CD4-positive, CD25-positive, alpha-beta regulatory T cell (primary cell): ENCODE measurements at regions not wholly inside any gene's neighbourhood (a gene's known extent, or its start where the extent isn't known, plus 50 kb on each side); places are given as distances from the start of the nearest gene placed in this dataset.
A peak's percentile ranks its signal among the peaks of the same experiment; 100 is the strongest.

Experiments
- ATAC-seq, 2 donors: fragments of 150-1000 bp; cut with Tn5 transposase; one replicate each; pipeline ENCODE4 v1.10.0; 2021; ENCODE audit warnings: low read depth in 2 of 2, moderate number of reproducible peaks in 2 of 2, moderate library complexity in 1 of 2
- DNase-seq, 3 donors: peaks; one replicate each; pipeline versions ENCODE4 v3.0.0 to v3.0.0-alpha.2; 2012 to 2022; ENCODE audit warnings: mixed read lengths in 1 of 3
- H3K27ac ChIP-seq: one replicate; pipeline ENCODE4 v1.7.0; 2013; ENCODE audit warnings: mild to moderate bottlenecking, low read length; ENCODE audit not compliant: insufficient read depth, poor library complexity, severe bottlenecking
- H3K27me3 ChIP-seq: one replicate; pipeline ENCODE4 v1.7.0; 2013; ENCODE audit warnings: low read length; ENCODE audit not compliant: control insufficient read depth, insufficient read depth
- H3K36me3 ChIP-seq: one replicate; pipeline ENCODE4 v1.7.0; 2013; ENCODE audit warnings: mild to moderate bottlenecking, low read length, moderate library complexity; ENCODE audit not compliant: control insufficient read depth, insufficient read depth
- H3K4me1 ChIP-seq: 2 replicates; pipeline ENCODE4 v1.7.0; 2013; ENCODE audit warnings: mild to moderate bottlenecking, low read length; ENCODE audit not compliant: insufficient read depth, control insufficient read depth, poor library complexity, severe bottlenecking
- H3K4me3 ChIP-seq: one replicate; pipeline ENCODE4 v1.7.0; 2013; ENCODE audit warnings: low read depth, mild to moderate bottlenecking, low read length, moderate library complexity
- H3K9me3 ChIP-seq, 2 experiments: 1 replicate in 1 of 2; 2 replicates in 1 of 2; pipeline ENCODE4 v1.7.0; 2013; ENCODE audit warnings: low read length in 2 of 2, mild to moderate bottlenecking in 1 of 2, moderate library complexity in 1 of 2; ENCODE audit not compliant: control insufficient read depth in 2 of 2
- H3K27ac Mint-ChIP-seq, 3 donors: one replicate each; pipeline ENCODE4 v1.8.0; 2020 to 2022; ENCODE audit warnings: mild to moderate bottlenecking in 3 of 3, mixed read lengths in 3 of 3, moderate library complexity in 2 of 3
- H3K27me3 Mint-ChIP-seq: one replicate; pipeline ENCODE4 v1.8.0; 2022; ENCODE audit warnings: mild to moderate bottlenecking, mixed read lengths
- H3K36me3 Mint-ChIP-seq: one replicate; pipeline ENCODE4 v1.8.0; 2020; ENCODE audit warnings: mixed read lengths
- H3K4me1 Mint-ChIP-seq, 4 donors: one replicate each; pipeline ENCODE4 v1.8.0; 2020 to 2022; ENCODE audit warnings: mixed read lengths in 4 of 4, mild to moderate bottlenecking in 1 of 4
- H3K4me3 Mint-ChIP-seq, 4 donors: one replicate each; pipeline ENCODE4 v1.8.0; 2020 to 2022; ENCODE audit warnings: mild to moderate bottlenecking in 4 of 4, mixed read lengths in 4 of 4, moderate library complexity in 3 of 4
- H3K9me3 Mint-ChIP-seq, 7 donors: one replicate each; pipeline ENCODE4 v1.8.0; 2020 to 2022; ENCODE audit warnings: mixed read lengths in 7 of 7, mild to moderate bottlenecking in 3 of 7, moderate library complexity in 2 of 7

DNA sequence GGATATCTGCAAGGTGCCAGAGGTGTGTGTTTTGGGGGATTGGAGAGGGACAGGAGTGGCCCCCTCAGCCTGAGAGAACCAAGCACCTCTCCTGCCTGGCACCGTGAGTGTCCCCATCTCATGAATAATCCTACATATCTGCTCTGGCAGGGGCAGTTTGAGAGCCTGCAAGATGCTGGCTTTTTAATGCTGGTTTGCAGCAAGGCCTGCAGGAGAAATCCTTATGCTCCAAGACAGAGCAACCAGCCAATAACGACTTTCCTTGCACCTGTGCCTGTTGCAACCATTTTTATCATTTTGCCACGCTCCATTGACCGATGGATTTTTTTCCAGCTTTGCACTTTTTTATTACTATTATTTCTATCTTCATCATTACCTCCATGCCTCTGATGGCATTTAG lies 259.4 kb upstream of the SKOR2 start:
- DNase-seq = no peak
- Mint-ChIP-seq H3K36me3 (no peaks in the 10 kb centered on the region), H3K27ac (no peak overlapping the region), H3K4me1 (no peaks in the 10 kb centered on the region), H3K4me3 (no peak overlapping the region), H3K9me3 (peaks cover 0 to 4% (median 0%) of the 10 kb centered on the region in 7 donors), H3K27me3 (no peaks in the 10 kb centered on the region)
- Histone ChIP-seq H3K27ac (no peak overlapping the region), H3K36me3 (no peaks in the 10 kb centered on the region), H3K4me3 (no peak overlapping the region), H3K9me3 (no peaks in the 10 kb centered on the region), H3K4me1 (no peaks in the 10 kb centered on the region), H3K27me3 (no peaks in the 10 kb centered on the region)
- no peak for ATAC-seq

DNA sequence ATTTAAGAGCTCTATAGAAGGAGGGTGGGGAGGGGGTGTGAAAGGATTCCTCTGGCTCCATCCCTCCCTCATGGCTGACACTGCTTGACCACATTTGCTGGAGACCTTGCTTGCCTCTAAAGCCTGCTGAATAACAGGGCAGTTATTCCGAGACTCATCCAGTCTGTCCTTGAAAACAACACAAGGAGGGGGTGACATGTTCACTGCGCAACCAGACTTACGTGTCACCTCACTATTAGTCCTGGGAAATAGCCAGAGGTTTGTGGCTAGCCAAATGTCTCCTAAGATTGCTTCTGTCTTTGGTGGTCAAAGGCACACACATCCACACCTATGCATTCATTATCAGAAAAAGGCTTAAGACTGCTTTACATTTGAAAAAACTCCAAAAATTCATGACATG lies 256.2 kb upstream of the SKOR2 start:
- Mint-ChIP-seq H3K9me3 (peaks cover 0 to 4% (median 0%) of the 10 kb centered on the region in 7 donors), H3K36me3 (no peaks in the 10 kb centered on the region), H3K27me3 (no peaks in the 10 kb centered on the region), H3K4me3 (no peak overlapping the region), H3K4me1 (no peaks in the 10 kb centered on the region), H3K27ac (no peak overlapping the region)
- H3K27ac ChIP-seq = no peak overlapping the region
- no peaks in the 10 kb centered on the region for H3K36me3 ChIP-seq
- ATAC-seq = no peak
- H3K4me3 ChIP-seq = no peak overlapping the region
- no peaks in the 10 kb centered on the region for H3K9me3 ChIP-seq
- H3K4me1 ChIP-seq = no peaks in the 10 kb centered on the region
- H3K27me3 ChIP-seq = no peaks in the 10 kb centered on the region
- no peak for DNase-seq

GRCh38 chr18:47506897-47507296 lies 255.4 kb upstream of the SKOR2 start:
- peak overlapping the region in 1 of 4 donors; percentile 55 for H3K4me3 Mint-ChIP-seq
- Histone ChIP-seq H3K27ac (no peak overlapping the region), H3K27me3 (no peaks in the 10 kb centered on the region), H3K9me3 (no peaks in the 10 kb centered on the region), H3K4me1 (no peaks in the 10 kb centered on the region), H3K36me3 (no peaks in the 10 kb centered on the region), H3K4me3 (no peak overlapping the region)
- no peaks in the 10 kb centered on the region for H3K36me3 Mint-ChIP-seq
- H3K27me3 Mint-ChIP-seq = no peaks in the 10 kb centered on the region
- H3K27ac Mint-ChIP-seq = no peak overlapping the region
- no peaks in the 10 kb centered on the region for H3K4me1 Mint-ChIP-seq
- DNase-seq (no peak), ATAC-seq (no peak)
- peaks cover 0 to 4% (median 0%) of the 10 kb centered on the region in 7 donors for H3K9me3 Mint-ChIP-seq

DNA sequence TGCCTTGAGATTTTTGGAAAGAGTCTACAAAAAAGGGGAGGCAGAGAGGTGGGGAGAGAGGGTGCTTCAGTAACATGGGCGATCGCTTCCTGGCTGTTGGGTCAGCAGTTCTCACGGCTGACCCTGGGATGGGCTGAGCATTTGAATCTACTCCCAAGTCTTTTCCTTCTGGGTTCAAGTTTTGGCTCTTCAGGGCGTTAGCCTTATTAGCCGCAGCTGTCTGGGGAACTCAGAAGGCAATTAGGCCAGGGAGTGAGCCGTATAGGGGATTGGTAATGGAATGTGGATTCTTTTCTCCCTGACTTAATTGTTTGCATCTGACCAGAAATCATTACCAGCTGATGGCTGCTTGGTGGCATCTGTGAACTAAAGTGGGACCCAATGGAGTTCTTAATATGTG lies 250.5 kb upstream of the SKOR2 start:
- H3K4me3 ChIP-seq = no peak overlapping the region
- H3K27ac Mint-ChIP-seq = no peak overlapping the region
- peaks cover 0 to 5% (median 0%) of the 10 kb centered on the region in 7 donors for H3K9me3 Mint-ChIP-seq
- no peak for DNase-seq
- no peak overlapping the region for H3K4me3 Mint-ChIP-seq
- no peaks in the 10 kb centered on the region for H3K9me3 ChIP-seq
- no peak overlapping the region for H3K27ac ChIP-seq
- no peaks in the 10 kb centered on the region for H3K36me3 ChIP-seq
- no peaks in the 10 kb centered on the region for H3K4me1 Mint-ChIP-seq
- no peaks in the 10 kb centered on the region for H3K36me3 Mint-ChIP-seq
- no peaks in the 10 kb centered on the region for H3K4me1 ChIP-seq
- H3K27me3 Mint-ChIP-seq = no peaks in the 10 kb centered on the region
- no peaks in the 10 kb centered on the region for H3K27me3 ChIP-seq
- ATAC-seq = no peak

DNA sequence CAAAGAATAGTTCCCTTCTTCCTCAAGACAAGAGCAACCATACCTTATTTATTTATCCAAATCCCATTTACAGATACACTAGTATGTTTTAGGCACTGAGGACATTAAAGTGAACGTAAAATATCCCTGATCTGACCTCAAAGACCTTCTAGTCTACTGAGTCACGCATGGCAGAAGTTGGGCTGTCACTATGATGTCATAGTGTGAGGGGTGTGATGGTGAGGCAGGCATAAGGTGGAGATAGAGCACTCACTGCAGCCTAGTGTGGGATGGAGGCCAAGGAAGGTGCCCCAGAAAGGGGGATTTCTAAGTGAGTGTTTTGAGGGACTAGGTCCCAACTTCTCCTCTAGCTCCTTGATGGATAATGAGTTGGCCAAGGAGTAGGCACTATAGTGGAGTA lies 249.5 kb upstream of the SKOR2 start:
- no peaks in the 10 kb centered on the region for H3K36me3 ChIP-seq
- H3K9me3 Mint-ChIP-seq = peaks cover 0 to 5% (median 0%) of the 10 kb centered on the region in 7 donors
- no peaks in the 10 kb centered on the region for H3K27me3 Mint-ChIP-seq
- H3K4me3 Mint-ChIP-seq = no peak overlapping the region
- ATAC-seq (no peak), DNase-seq (no peak)
- H3K4me1 Mint-ChIP-seq = no peaks in the 10 kb centered on the region
- no peaks in the 10 kb centered on the region for H3K27me3 ChIP-seq
- no peak overlapping the region for H3K27ac Mint-ChIP-seq
- no peak overlapping the region for H3K27ac ChIP-seq
- no peaks in the 10 kb centered on the region for H3K4me1 ChIP-seq
- no peaks in the 10 kb centered on the region for H3K36me3 Mint-ChIP-seq
- H3K4me3 ChIP-seq = no peak overlapping the region
- no peaks in the 10 kb centered on the region for H3K9me3 ChIP-seq

DNA sequence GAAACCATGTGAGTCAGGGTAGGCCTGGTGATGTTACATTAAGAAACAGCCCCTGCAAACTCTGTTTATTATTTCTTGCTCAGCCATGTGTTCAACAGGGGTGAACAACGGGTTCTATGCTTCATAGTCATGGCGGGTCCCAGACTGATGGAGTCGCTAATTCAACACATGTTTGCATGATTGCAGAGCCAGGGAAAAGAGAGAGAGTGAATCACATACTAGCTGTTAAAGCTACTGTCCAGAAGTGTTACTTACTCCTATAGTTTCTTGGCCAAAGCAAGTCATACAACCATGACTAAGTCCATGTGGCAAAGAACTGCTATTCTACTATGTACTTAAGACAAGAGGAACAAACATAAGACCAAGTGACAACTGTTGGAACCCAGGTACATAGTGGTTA lies 241.2 kb upstream of the SKOR2 start:
- Histone ChIP-seq H3K4me1 (no peaks in the 10 kb centered on the region), H3K36me3 (no peaks in the 10 kb centered on the region), H3K4me3 (no peak overlapping the region), H3K9me3 (no peaks in the 10 kb centered on the region), H3K27ac (no peak overlapping the region), H3K27me3 (no peaks in the 10 kb centered on the region)
- no peaks in the 10 kb centered on the region for H3K36me3 Mint-ChIP-seq
- H3K27ac Mint-ChIP-seq = no peak overlapping the region
- peaks cover 0 to 4% (median 0%) of the 10 kb centered on the region in 7 donors for H3K9me3 Mint-ChIP-seq
- no peak overlapping the region for H3K4me3 Mint-ChIP-seq
- DNase-seq (no peak), ATAC-seq (no peak)
- H3K27me3 Mint-ChIP-seq = no peaks in the 10 kb centered on the region
- no peaks in the 10 kb centered on the region for H3K4me1 Mint-ChIP-seq

- Histone ChIP-seq H3K9me3 (no peaks in the 10 kb centered on the region), H3K27me3 (no peaks in the 10 kb centered on the region), H3K36me3 (no peaks in the 10 kb centered on the region), H3K4me3 (no peak overlapping the region), H3K27ac (no peak overlapping the region), H3K4me1 (no peaks in the 10 kb centered on the region)
- H3K4me1 Mint-ChIP-seq = no peaks in the 10 kb centered on the region
- ATAC-seq (no peak), DNase-seq (peak in 1 of 3 donors; percentile 4)
- no peak overlapping the region for H3K27ac Mint-ChIP-seq
- no peaks in the 10 kb centered on the region for H3K27me3 Mint-ChIP-seq
- H3K4me3 Mint-ChIP-seq = no peak overlapping the region
- no peaks in the 10 kb centered on the region for H3K36me3 Mint-ChIP-seq
- peaks cover 0 to 4% (median 0%) of the 10 kb centered on the region in 7 donors for H3K9me3 Mint-ChIP-seq
Observed at GRCh38 chr18:47490882-47491281, 239.4 kb upstream of the SKOR2 start.

GRCh38 chr18:47485221-47485797 lies 233.8 kb upstream of the SKOR2 start:
- Mint-ChIP-seq H3K27me3 (peaks cover 5% of the 10 kb centered on the region), H3K9me3 (peaks cover 0 to 3% (median 0%) of the 10 kb centered on the region in 7 donors), H3K36me3 (no peaks in the 10 kb centered on the region), H3K4me1 (no peaks in the 10 kb centered on the region), H3K27ac (no peak overlapping the region), H3K4me3 (no peak overlapping the region)
- ATAC-seq = no peak
- Histone ChIP-seq H3K4me3 (no peak overlapping the region), H3K27me3 (no peaks in the 10 kb centered on the region), H3K27ac (no peak overlapping the region), H3K36me3 (no peaks in the 10 kb centered on the region), H3K9me3 (no peaks in the 10 kb centered on the region), H3K4me1 (no peaks in the 10 kb centered on the region)
- no peak for DNase-seq
